Thyroid gland (tissue), 4 donors: ENCODE measurements at regions not wholly inside any gene's neighbourhood (a gene's known extent, or its start where the extent isn't known, plus 50 kb on each side); places are given as distances from the start of the nearest gene placed in this dataset.

ENCODE experiments used
- CTCF ChIP-seq, 6 experiments: fragments of 200-600 bp in 3 of 6; fragments of 450-650 bp in 3 of 6; sonication (generic) in 3 of 6; IDR thresholded peaks; one replicate each; pipeline ENCODE4 v1.5.1; 2016 to 2019; ENCODE audit warnings: antibody characterized with exemption in 6 of 6, mild to moderate bottlenecking in 2 of 6, inconsistent platforms in 1 of 6, moderate library complexity in 1 of 6
- POLR2A ChIP-seq, 2 donors: fragments of 450-650 bp; IDR thresholded peaks; one replicate each; pipeline ENCODE4 v1.6.1; 2017; ENCODE audit warnings: antibody characterized with exemption in 2 of 2, mild to moderate bottlenecking in 2 of 2, moderate library complexity in 1 of 2

DNA sequence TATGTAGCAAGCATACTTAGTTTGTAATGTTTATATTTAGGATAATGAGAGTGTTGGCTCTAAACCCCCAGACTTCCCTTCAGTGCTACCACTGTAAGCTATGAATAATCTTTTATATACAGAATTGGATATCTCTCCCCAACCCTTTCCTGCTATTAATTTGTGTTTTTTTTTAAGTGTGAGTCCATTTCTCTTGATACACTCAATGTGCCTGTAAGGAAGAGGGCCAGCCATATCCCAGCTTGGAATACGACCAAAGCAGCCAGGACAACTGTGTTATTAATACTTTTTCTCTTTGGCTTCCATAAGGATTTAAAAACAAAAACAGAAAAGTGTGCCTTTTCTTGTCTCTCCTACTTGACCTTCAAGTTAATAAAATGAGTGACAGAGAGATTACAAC lies 116.7 kb downstream of the SNAPC1 start:
- TF ChIP-seq CTCF (IDR thresholded peaks at IDR 0.05), result no peak
- no peak for TF ChIP-seq POLR2A (IDR thresholded peaks at IDR 0.05)
